HepG2 (cell line): ENCODE measurements at regions not wholly inside any gene's neighbourhood (a gene's known extent, or its start where the extent isn't known, plus 50 kb on each side); places are given as distances from the start of the nearest gene placed in this dataset.

Source experiments
- FOXM1 ChIP-seq: sonication (generic); formaldehyde crosslinking; IDR thresholded peaks from 2 replicates; pipeline ENCODE4 v1.5.0; 2020; ENCODE audit warnings: missing genetic modification reagents
- FOXP4 ChIP-seq: sonication (generic); formaldehyde crosslinking; IDR thresholded peaks from 2 replicates; pipeline ENCODE4 v1.4.0; 2020; ENCODE audit warnings: missing genetic modification reagents
- HMGXB3 ChIP-seq: sonication (generic); formaldehyde crosslinking; IDR thresholded peaks from 2 replicates; pipeline ENCODE4 v1.4.0; 2020; ENCODE audit warnings: missing genetic modification reagents, borderline replicate concordance
- HNF4A ChIP-seq: sonication (generic); formaldehyde crosslinking; IDR thresholded peaks from 2 replicates; pipeline ENCODE4 v1.4.0; 2020; ENCODE audit warnings: missing genetic modification reagents
- HNRNPUL1 ChIP-seq: fragments of 200-400 bp; formaldehyde crosslinking; IDR thresholded peaks from 2 replicates; pipeline ENCODE4 v1.6.1; 2017; ENCODE audit warnings: low read depth, mild to moderate bottlenecking, low read length, moderate library complexity
- MAZ ChIP-seq, 2 experiments: sonication (generic) in 1 of 2; formaldehyde crosslinking in 1 of 2; IDR thresholded peaks; 2 replicates each; pipeline versions ENCODE4 v1.5.0 to v1.6.1; 2012 to 2020; ENCODE audit warnings: low read depth in 2 of 2, mild to moderate bottlenecking in 2 of 2, borderline replicate concordance in 1 of 2, improper control_type of control experiment in 1 of 2, low read length in 1 of 2, missing genetic modification reagents in 1 of 2, moderate library complexity in 1 of 2
- SP140L ChIP-seq: sonication (generic); formaldehyde crosslinking; IDR thresholded peaks from 2 replicates; pipeline ENCODE4 v1.4.0; 2020; ENCODE audit warnings: missing genetic modification reagents, borderline replicate concordance
- TBX3 ChIP-seq: fragments of 450-650 bp; IDR thresholded peaks from 2 replicates; pipeline ENCODE4 v1.6.1; 2017; ENCODE audit warnings: antibody characterized with exemption, mild to moderate bottlenecking, inconsistent platforms, borderline replicate concordance
- ZBTB43 ChIP-seq: sonication (generic); formaldehyde crosslinking; conservative IDR thresholded peaks from 2 replicates; pipeline ENCODE4 v1.4.0; 2020; ENCODE audit warnings: missing genetic modification reagents
- ZMYM2 ChIP-seq: sonication (generic); formaldehyde crosslinking; IDR thresholded peaks from 2 replicates; pipeline ENCODE4 v1.8.0; 2022; ENCODE audit warnings: mild to moderate bottlenecking, missing genetic modification reagents
- ZNF260 ChIP-seq: sonication (generic); formaldehyde crosslinking; IDR thresholded peaks from 2 replicates; pipeline ENCODE4 v1.4.0; 2020; ENCODE audit warnings: missing genetic modification reagents, low read depth, mild to moderate bottlenecking, borderline replicate concordance
- ZNF513 ChIP-seq: sonication (generic); formaldehyde crosslinking; conservative IDR thresholded peaks from 2 replicates; pipeline ENCODE4 v1.5.0; 2020; ENCODE audit warnings: missing genetic modification reagents
- ZNF569 ChIP-seq: sonication (generic); formaldehyde crosslinking; IDR thresholded peaks from 2 replicates; pipeline ENCODE4 v1.5.0; 2020; ENCODE audit warnings: mild to moderate bottlenecking, missing genetic modification reagents, moderate library complexity, borderline replicate concordance
- ZNF576 ChIP-seq: sonication (generic); formaldehyde crosslinking; IDR thresholded peaks from 2 replicates; pipeline ENCODE4 v1.4.0; 2020; ENCODE audit warnings: mild to moderate bottlenecking, missing genetic modification reagents

- TF ChIP-seq FOXM1 (CRISPR knock-in tag) (peak; percentile 98), TBX3 (no peak), ZNF513 (no peak), ZNF569 (CRISPR knock-in tag) (no peak), HNRNPUL1 (no peak), SP140L (CRISPR knock-in tag) (peak; percentile 100), HMGXB3 (CRISPR knock-in tag) (peak; percentile 98), ZMYM2 (CRISPR knock-in tag) (no peak; the same call in 1 of the 2 replicates), ZBTB43 (CRISPR knock-in tag) (peak; percentile 99), ZNF576 (CRISPR knock-in tag) (no peak), MAZ (IDR thresholded peaks at IDR 0.05; ENCODE audit: borderline replicate concordance, low read depth, low read length) (no peak), MAZ (CRISPR knock-in tag; IDR thresholded peaks at IDR 0.05; ENCODE audit: low read depth) (peak; percentile 98), HNF4A (CRISPR knock-in tag) (peak; percentile 47; the same call in 1 of the 2 replicates), ZNF260 (CRISPR knock-in tag) (no peak), FOXP4 (CRISPR knock-in tag) (peak; percentile 89)
Observed at GRCh38 chr20:37627060-37627766, 66.6 kb upstream of the CTNNBL1 start (continued).
